Hepatocyte (in vitro differentiated cells): ENCODE measurements at regions not wholly inside any gene's neighbourhood (a gene's known extent, or its start where the extent isn't known, plus 50 kb on each side); places are given as distances from the start of the nearest gene placed in this dataset.

ENCODE experiments used
- DNase-seq: peaks from one replicate; pipeline ENCODE4 v3.0.0-alpha.2; 2016; ENCODE audit warnings: low spot score
- H2AFZ ChIP-seq: fragments of 200-600 bp; sonication (generic); 2 replicates; pipeline ENCODE4 v1.6.0; 2016; ENCODE audit warnings: antibody characterized with exemption, mild to moderate bottlenecking
- H3K27ac ChIP-seq: fragments of 200-600 bp; sonication (generic); 2 replicates; pipeline ENCODE4 v1.5.1; 2016; ENCODE audit warnings: mild to moderate bottlenecking
- H3K27me3 ChIP-seq: fragments of 200-600 bp; sonication (generic); 2 replicates; pipeline ENCODE4 v1.6.1; 2016
- H3K36me3 ChIP-seq: fragments of 200-600 bp; sonication (generic); replicated peaks from 2 replicates; pipeline ENCODE4 v1.5.1; 2016; ENCODE audit warnings: low read depth; ENCODE audit not compliant: insufficient read depth
- H3K4me1 ChIP-seq: fragments of 200-600 bp; sonication (generic); 2 replicates; pipeline ENCODE4 v1.5.1; 2016; ENCODE audit warnings: mild to moderate bottlenecking, moderate library complexity; ENCODE audit not compliant: insufficient read depth
- H3K4me2 ChIP-seq: fragments of 200-600 bp; sonication (generic); 2 replicates; pipeline ENCODE4 v1.6.0; 2016
- H3K4me3 ChIP-seq: fragments of 200-600 bp; sonication (generic); 2 replicates; pipeline ENCODE4 v1.5.1; 2016; ENCODE audit warnings: mild to moderate bottlenecking
- H3K79me2 ChIP-seq: fragments of 200-600 bp; sonication (generic); 2 replicates; pipeline ENCODE4 v1.6.0; 2017; ENCODE audit warnings: mild to moderate bottlenecking
- H3K9me2 ChIP-seq: fragments of 200-600 bp; sonication (generic); replicated peaks from 2 replicates; pipeline ENCODE4 v1.6.0; 2017; ENCODE audit warnings: mild to moderate bottlenecking; ENCODE audit not compliant: insufficient read depth
- H3K9me3 ChIP-seq: fragments of 200-600 bp; sonication (generic); 2 replicates; pipeline ENCODE4 v1.5.1; 2016; ENCODE audit warnings: low read depth, mild to moderate bottlenecking
- H4K20me1 ChIP-seq: fragments of 200-600 bp; sonication (generic); 2 replicates; pipeline ENCODE4 v1.6.0; 2016; ENCODE audit warnings: mild to moderate bottlenecking; ENCODE audit not compliant: insufficient read depth, poor library complexity, severe bottlenecking
- CTCF ChIP-seq: fragments of 200-600 bp; sonication (generic); IDR thresholded peaks from 2 replicates; pipeline ENCODE4 v1.5.1; 2016; ENCODE audit warnings: antibody characterized with exemption, mild to moderate bottlenecking; ENCODE audit not compliant: poor library complexity
- EZH2 ChIP-seq: fragments of 200-600 bp; sonication (generic); IDR thresholded peaks from 2 replicates; pipeline ENCODE4 v1.6.1; 2016; ENCODE audit warnings: antibody characterized with exemption, mild to moderate bottlenecking, borderline replicate concordance
- EZH2phosphoT487 ChIP-seq: fragments of 200-600 bp; sonication (generic); IDR thresholded peaks from one replicate; pipeline ENCODE4 v1.6.1; 2018; ENCODE audit warnings: antibody characterized with exemption, mild to moderate bottlenecking, low read depth, moderate library complexity; ENCODE audit not compliant: unreplicated experiment, severe bottlenecking
- WGBS: methylation state at CpG from one replicate; pipeline ENCODE4 v1.1.6; 2016; ENCODE audit warnings: low lambda C conversion rate; ENCODE audit errors: missing lambda C conversion rate; 5-methylcytosine and 5-hydroxymethylcytosine counted together

GRCh38 chr2:187056416-187057334 lies 207.7 kb upstream of the ZSWIM2 start:
- Histone ChIP-seq H3K27me3 (no peaks in the 10 kb centered on the region), H3K36me3 (peaks cover 3% of the 10 kb centered on the region), H3K4me1 (no peaks in the 10 kb centered on the region), H3K79me2 (no peaks in the 10 kb centered on the region), H4K20me1 (no peaks in the 10 kb centered on the region), H2AFZ (no peak overlapping the region), H3K27ac (no peak overlapping the region), H3K4me3 (no peak overlapping the region), H3K4me2 (no peak overlapping the region), H3K9me3 (no peaks in the 10 kb centered on the region), H3K9me2 (no peaks in the 10 kb centered on the region)
- DNase-seq = no peak
- TF ChIP-seq CTCF (no peak), EZH2 (no peak), EZH2phosphoT487 (no peak)
- WGBS = 93% methylated on average over 4 of the region's 4 CpGs

DNA sequence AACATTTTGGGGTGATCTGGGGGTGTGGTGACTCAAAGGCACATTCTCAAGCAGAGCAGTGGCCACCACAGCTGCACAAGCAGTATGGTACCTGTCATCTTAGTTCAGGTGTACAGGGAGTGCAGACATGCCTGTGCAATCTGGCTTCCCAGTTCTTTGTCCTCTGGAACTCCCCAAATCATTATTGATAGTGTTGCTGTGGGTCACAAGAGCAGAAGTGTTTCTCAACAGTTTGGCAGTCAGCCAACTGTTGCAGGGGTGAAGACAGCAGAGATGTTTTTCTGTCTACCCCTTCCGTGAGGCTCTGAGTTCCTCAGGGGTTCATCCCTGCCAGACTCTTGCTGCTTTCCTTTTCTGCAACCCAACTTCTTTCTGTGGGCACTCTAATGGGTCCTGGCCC lies 206.5 kb upstream of the ZSWIM2 start:
- Histone ChIP-seq H3K79me2 (no peaks in the 10 kb centered on the region), H4K20me1 (no peaks in the 10 kb centered on the region), H3K9me3 (no peaks in the 10 kb centered on the region), H3K4me2 (no peak overlapping the region), H3K9me2 (no peaks in the 10 kb centered on the region), H2AFZ (no peak overlapping the region), H3K27me3 (no peaks in the 10 kb centered on the region), H3K4me3 (no peak overlapping the region), H3K4me1 (no peaks in the 10 kb centered on the region), H3K36me3 (peaks cover 3% of the 10 kb centered on the region), H3K27ac (no peak overlapping the region)
- WGBS = 67% methylated on average over 1 of the region's 1 CpG
- peak; percentile 28 for DNase-seq
- TF ChIP-seq EZH2phosphoT487 = no peak
- TF ChIP-seq CTCF = no peak
- no peak for TF ChIP-seq EZH2

DNA sequence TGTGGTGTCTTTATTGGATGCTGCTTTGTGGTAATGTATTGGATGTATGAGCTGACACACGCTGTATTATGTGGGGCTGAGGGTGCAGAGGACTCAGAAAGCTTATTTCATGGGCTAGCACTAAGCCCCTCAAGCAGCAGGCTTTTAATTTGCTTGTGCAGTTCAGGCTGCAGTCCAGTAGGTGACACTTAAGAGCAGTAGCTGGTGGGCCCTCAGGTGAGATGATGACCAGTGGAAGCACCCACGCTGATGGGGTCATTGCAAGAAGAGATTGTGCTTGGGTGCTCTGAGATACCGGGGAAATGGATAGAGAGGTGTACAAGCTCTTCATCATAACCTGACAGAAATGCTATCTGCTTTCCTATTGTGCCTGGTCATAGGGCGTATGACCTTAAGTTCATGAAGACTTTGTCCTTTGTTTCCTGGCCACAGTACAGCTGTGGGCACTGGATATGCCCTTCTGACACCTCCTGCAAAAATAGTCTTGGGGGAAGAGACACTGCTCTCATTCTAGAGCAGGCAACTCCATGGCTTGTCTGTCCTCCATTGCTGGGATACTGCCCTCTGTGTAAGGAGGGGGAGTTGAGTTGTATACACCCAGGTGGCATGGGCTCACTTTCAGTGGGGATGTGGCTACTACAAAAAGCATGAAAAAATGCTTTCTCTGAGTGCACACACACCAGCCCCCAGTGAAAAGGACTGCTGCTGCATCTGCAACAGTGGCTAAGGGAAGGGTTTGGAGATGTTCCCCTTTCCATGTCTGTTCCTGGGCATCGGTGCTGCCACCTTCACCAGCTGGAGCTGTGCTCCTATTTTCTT lies 205.7 kb upstream of the ZSWIM2 start:
- no peak for TF ChIP-seq EZH2
- no peak for TF ChIP-seq EZH2phosphoT487
- no peak for TF ChIP-seq CTCF
- 70% methylated on average over 5 of the region's 5 CpGs for WGBS
- peaks cover 3% of the 10 kb centered on the region for H3K36me3 ChIP-seq

More for the DNA sequence above, 205.7 kb upstream of the ZSWIM2 start:
- H3K27me3 ChIP-seq = no peaks in the 10 kb centered on the region
- no peak overlapping the region for H3K4me3 ChIP-seq
- no peaks in the 10 kb centered on the region for H3K9me3 ChIP-seq
- no peaks in the 10 kb centered on the region for H3K9me2 ChIP-seq
- H3K4me2 ChIP-seq = no peak overlapping the region
- H4K20me1 ChIP-seq = no peaks in the 10 kb centered on the region
- H3K27ac ChIP-seq = no peak overlapping the region
- H3K4me1 ChIP-seq = no peaks in the 10 kb centered on the region
- H2AFZ ChIP-seq = no peak overlapping the region
- DNase-seq = no peak
- H3K79me2 ChIP-seq = no peaks in the 10 kb centered on the region
